ENCODE measurements at regions not wholly inside any gene's neighbourhood (a gene's known extent, or its start where the extent isn't known, plus 50 kb on each side); places are given as distances from the start of the nearest gene placed in this dataset.
"Not testable (repeated sequence)": the region's sequence is repeated elsewhere in the genome, so short reads cannot be mapped to it uniquely, and the experiment has no call there.

- H3K4me3 ChIP-seq (ENCODE audit: insufficient read depth, low read depth, low read length): no peak overlapping the region
- no peaks in the 10 kb centered on the region for H3K27me3 ChIP-seq (ENCODE audit: control insufficient read depth, insufficient read depth, low read length)
- H3K36me3 ChIP-seq (replicated peaks; ENCODE audit: control insufficient read depth, insufficient read depth, low read length): no peaks in the 10 kb centered on the region
- no peak for DNase-seq
Measured at GRCh38 chr13:99774644-99775043, 196.9 kb downstream of the ZIC5 start.

GRCh38 chr13:99768986-99769385 is 202.6 kb downstream of the ZIC5 start:
- no peaks in the 10 kb centered on the region for H3K27me3 ChIP-seq (ENCODE audit: control insufficient read depth, insufficient read depth, low read length)
- H3K36me3 ChIP-seq (replicated peaks; ENCODE audit: control insufficient read depth, insufficient read depth, low read length): no peaks in the 10 kb centered on the region
- no peak for DNase-seq
- no peak overlapping the region for H3K4me3 ChIP-seq (ENCODE audit: insufficient read depth, low read depth, low read length)

GRCh38 chr13:99766641-99767045 is 204.9 kb downstream of the ZIC5 start:
- Histone ChIP-seq H3K4me3 (ENCODE audit: insufficient read depth, low read depth, low read length) (no peak overlapping the region), H3K27me3 (ENCODE audit: control insufficient read depth, insufficient read depth, low read length) (no peaks in the 10 kb centered on the region), H3K36me3 (replicated peaks; ENCODE audit: control insufficient read depth, insufficient read depth, low read length) (no peaks in the 10 kb centered on the region)
- DNase-seq: peak; percentile 67

- H3K27me3 ChIP-seq (ENCODE audit: control insufficient read depth, insufficient read depth, low read length): no peaks in the 10 kb centered on the region
- no peak overlapping the region for H3K4me3 ChIP-seq (ENCODE audit: insufficient read depth, low read depth, low read length)
- no peaks in the 10 kb centered on the region for H3K36me3 ChIP-seq (replicated peaks; ENCODE audit: control insufficient read depth, insufficient read depth, low read length)
- DNase-seq: no peak
Measured at GRCh38 chr13:99765869-99766268, 205.7 kb downstream of the ZIC5 start.

- Histone ChIP-seq H3K27me3 (ENCODE audit: control insufficient read depth, insufficient read depth, low read length) (no peaks in the 10 kb centered on the region), H3K4me3 (ENCODE audit: insufficient read depth, low read depth, low read length) (no peak overlapping the region), H3K36me3 (replicated peaks; ENCODE audit: control insufficient read depth, insufficient read depth, low read length) (no peaks in the 10 kb centered on the region)
- DNase-seq: no peak
Measured at GRCh38 chr13:99760456-99760855, 211.1 kb downstream of the ZIC5 start.

- Histone ChIP-seq H3K27me3 (ENCODE audit: control insufficient read depth, insufficient read depth, low read length) (no peaks in the 10 kb centered on the region), H3K4me3 (ENCODE audit: insufficient read depth, low read depth, low read length) (no peak overlapping the region), H3K36me3 (replicated peaks; ENCODE audit: control insufficient read depth, insufficient read depth, low read length) (no peaks in the 10 kb centered on the region)
- no peak for DNase-seq
Measured at GRCh38 chr13:99759163-99759552, 212.4 kb downstream of the ZIC5 start.

- no peaks in the 10 kb centered on the region for H3K27me3 ChIP-seq (ENCODE audit: control insufficient read depth, insufficient read depth, low read length)
- DNase-seq: no peak
- no peaks in the 10 kb centered on the region for H3K36me3 ChIP-seq (replicated peaks; ENCODE audit: control insufficient read depth, insufficient read depth, low read length)
- H3K4me3 ChIP-seq (ENCODE audit: insufficient read depth, low read depth, low read length): no peak overlapping the region
Measured at GRCh38 chr13:99758460-99759162, 213.0 kb downstream of the ZIC5 start.

- Histone ChIP-seq H3K36me3 (replicated peaks; ENCODE audit: control insufficient read depth, insufficient read depth, low read length) (no peaks in the 10 kb centered on the region), H3K4me3 (ENCODE audit: insufficient read depth, low read depth, low read length) (no peak overlapping the region), H3K27me3 (ENCODE audit: control insufficient read depth, insufficient read depth, low read length) (no peaks in the 10 kb centered on the region)
- no peak for DNase-seq
Measured at GRCh38 chr13:99757756-99758459, 213.7 kb downstream of the ZIC5 start.

GRCh38 chr13:99756281-99756680 is 215.3 kb downstream of the ZIC5 start:
- no peak for DNase-seq
- Histone ChIP-seq H3K27me3 (ENCODE audit: control insufficient read depth, insufficient read depth, low read length) (no peaks in the 10 kb centered on the region), H3K4me3 (ENCODE audit: insufficient read depth, low read depth, low read length) (no peak overlapping the region), H3K36me3 (replicated peaks; ENCODE audit: control insufficient read depth, insufficient read depth, low read length) (no peaks in the 10 kb centered on the region)

GRCh38 chr13:99754750-99755149 is 216.8 kb downstream of the ZIC5 start:
- not testable (repeated sequence) for H3K27me3 ChIP-seq (ENCODE audit: control insufficient read depth, insufficient read depth, low read length); DNase-seq; H3K4me3 ChIP-seq (ENCODE audit: insufficient read depth, low read depth, low read length); H3K36me3 ChIP-seq (replicated peaks; ENCODE audit: control insufficient read depth, insufficient read depth, low read length)

GRCh38 chr13:99752373-99752772 is 219.2 kb downstream of the ZIC5 start:
- no peak overlapping the region for H3K4me3 ChIP-seq (ENCODE audit: insufficient read depth, low read depth, low read length)
- no peaks in the 10 kb centered on the region for H3K36me3 ChIP-seq (replicated peaks; ENCODE audit: control insufficient read depth, insufficient read depth, low read length)
- H3K27me3 ChIP-seq (ENCODE audit: control insufficient read depth, insufficient read depth, low read length): no peaks in the 10 kb centered on the region
- no peak for DNase-seq

- H3K4me3 ChIP-seq (ENCODE audit: insufficient read depth, low read depth, low read length): no peak overlapping the region
- H3K27me3 ChIP-seq (ENCODE audit: control insufficient read depth, insufficient read depth, low read length): no peaks in the 10 kb centered on the region
- DNase-seq: no peak
- no peaks in the 10 kb centered on the region for H3K36me3 ChIP-seq (replicated peaks; ENCODE audit: control insufficient read depth, insufficient read depth, low read length)
Measured at GRCh38 chr13:99751517-99752199, 219.9 kb downstream of the ZIC5 start.

- H3K27me3 ChIP-seq (ENCODE audit: control insufficient read depth, insufficient read depth, low read length): no peaks in the 10 kb centered on the region
- H3K4me3 ChIP-seq (ENCODE audit: insufficient read depth, low read depth, low read length): no peak overlapping the region
- H3K36me3 ChIP-seq (replicated peaks; ENCODE audit: control insufficient read depth, insufficient read depth, low read length): no peaks in the 10 kb centered on the region
- no peak for DNase-seq
Measured at GRCh38 chr13:99750951-99751350, 220.6 kb downstream of the ZIC5 start.

- no peak for DNase-seq
- Histone ChIP-seq H3K4me3 (ENCODE audit: insufficient read depth, low read depth, low read length) (no peak overlapping the region), H3K27me3 (ENCODE audit: control insufficient read depth, insufficient read depth, low read length) (no peaks in the 10 kb centered on the region), H3K36me3 (replicated peaks; ENCODE audit: control insufficient read depth, insufficient read depth, low read length) (no peaks in the 10 kb centered on the region)
Measured at GRCh38 chr13:99749271-99750019, 222.1 kb downstream of the ZIC5 start.

GRCh38 chr13:99747403-99747710 is 224.2 kb downstream of the ZIC5 start:
- no peak for DNase-seq
- no peaks in the 10 kb centered on the region for H3K27me3 ChIP-seq (ENCODE audit: control insufficient read depth, insufficient read depth, low read length)
- H3K36me3 ChIP-seq (replicated peaks; ENCODE audit: control insufficient read depth, insufficient read depth, low read length): no peaks in the 10 kb centered on the region
- no peak overlapping the region for H3K4me3 ChIP-seq (ENCODE audit: insufficient read depth, low read depth, low read length)
